Left ventricle myocardium superior (tissue), 1 donor: ENCODE measurements at regions not wholly inside any gene's neighbourhood (a gene's known extent, or its start where the extent isn't known, plus 50 kb on each side); places are given as distances from the start of the nearest gene placed in this dataset.
A peak's percentile ranks its signal among the peaks of the same experiment; 100 is the strongest.

Source experiments
- ATAC-seq: fragments of 200-7000 bp; cut with Tn5 transposase; one replicate; pipeline ENCODE4 v1.9.1; 2020; ENCODE audit warnings: mild to moderate bottlenecking, moderate library complexity
- DNase-seq: peaks from one replicate; pipeline ENCODE4 v3.0.0-alpha.2; 2020
- intact Hi-C: fragments of 100-400 bp; cut with micrococcal nuclease; formaldehyde crosslinking; loops from one replicate; pipeline ENCODE4 v1.11.0; 2022
- donor health status: DM: no; HTN: yes; CAD: no; lungs with severe emphysema.

DNA sequence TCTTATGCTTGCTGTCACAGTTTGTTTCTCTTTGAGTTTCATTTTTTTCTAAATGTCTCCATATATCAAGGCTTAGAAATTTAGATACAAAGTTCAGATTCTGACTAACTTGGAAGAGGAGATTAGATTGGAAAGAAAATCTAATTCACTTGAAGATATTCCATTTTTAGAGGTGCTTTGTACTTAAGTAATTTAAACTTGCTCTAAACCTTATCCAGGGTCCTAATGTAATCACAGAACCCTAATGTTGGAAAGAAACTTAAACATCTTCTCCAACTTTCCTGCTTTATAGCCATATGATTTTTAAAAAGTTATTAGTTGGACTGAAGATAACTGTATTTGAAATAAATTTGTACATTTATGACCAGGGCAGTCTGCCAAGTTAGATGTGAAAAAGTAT is 81.1 kb upstream of the ARHGEF3 start:
- ATAC-seq, result no peak
- intact Hi-C loops, result no loop called here
- DNase-seq, result no peak

DNA sequence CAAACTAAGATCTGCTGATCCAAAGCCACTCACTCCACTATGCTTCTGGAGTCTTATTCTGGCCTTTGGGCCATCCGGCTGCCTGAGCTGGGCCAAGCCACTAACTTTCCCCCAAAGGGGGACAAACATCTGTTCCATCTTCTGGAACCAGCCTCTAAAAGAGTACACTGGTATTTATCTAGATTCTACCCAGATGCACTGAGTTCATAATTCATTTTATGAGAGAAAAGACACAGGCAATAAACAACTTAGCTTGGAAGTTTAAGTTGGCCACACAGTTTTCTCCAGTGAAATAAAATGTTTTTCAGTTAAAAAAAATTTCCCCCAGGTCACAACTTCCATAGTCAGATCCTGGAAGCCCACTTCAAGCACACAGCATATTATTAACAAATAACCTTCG is 80.1 kb upstream of the ARHGEF3 start:
- DNase-seq, result no peak
- no peak for ATAC-seq
- intact Hi-C loops, result no loop called here

DNA sequence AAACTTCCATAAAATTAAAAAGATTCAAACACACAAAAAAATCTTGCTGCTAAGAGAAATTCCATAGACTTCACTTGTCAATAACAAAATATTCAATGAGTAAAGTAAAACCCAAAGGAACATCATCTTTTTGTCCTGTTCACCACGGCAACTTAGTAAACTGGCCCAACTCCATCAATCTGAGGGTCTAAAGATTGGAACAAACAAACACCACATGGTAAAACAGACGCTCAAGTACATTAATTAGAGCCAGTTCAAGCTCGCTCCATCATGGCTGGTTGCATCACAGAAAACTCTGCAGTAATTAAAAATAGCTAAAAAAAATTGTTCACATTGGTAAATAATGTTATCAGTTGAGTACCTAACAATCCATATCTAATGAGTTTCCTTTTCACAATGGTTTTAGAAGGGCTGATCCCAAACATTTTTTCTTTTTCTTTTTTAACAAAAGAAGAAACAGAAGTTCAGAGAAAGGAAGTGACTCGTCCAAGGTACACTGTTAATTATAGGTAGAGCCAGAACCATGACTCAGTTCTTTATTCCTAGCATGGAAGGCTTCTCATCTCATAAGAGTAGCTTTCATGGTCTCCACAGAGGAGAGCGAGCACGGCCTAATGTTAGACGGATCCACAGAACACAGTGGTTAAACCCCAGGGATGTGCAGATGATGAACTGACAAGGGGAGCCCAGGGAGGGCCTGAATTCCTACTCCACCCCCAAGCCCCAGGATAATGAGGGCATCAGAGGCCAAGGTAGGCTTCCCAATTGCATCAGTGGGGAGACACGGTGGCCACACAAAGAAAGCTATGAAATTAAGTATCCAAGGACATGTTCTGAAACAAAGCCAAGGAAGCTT is 79.2 kb upstream of the ARHGEF3 start:
- ATAC-seq, result no peak

DNA sequence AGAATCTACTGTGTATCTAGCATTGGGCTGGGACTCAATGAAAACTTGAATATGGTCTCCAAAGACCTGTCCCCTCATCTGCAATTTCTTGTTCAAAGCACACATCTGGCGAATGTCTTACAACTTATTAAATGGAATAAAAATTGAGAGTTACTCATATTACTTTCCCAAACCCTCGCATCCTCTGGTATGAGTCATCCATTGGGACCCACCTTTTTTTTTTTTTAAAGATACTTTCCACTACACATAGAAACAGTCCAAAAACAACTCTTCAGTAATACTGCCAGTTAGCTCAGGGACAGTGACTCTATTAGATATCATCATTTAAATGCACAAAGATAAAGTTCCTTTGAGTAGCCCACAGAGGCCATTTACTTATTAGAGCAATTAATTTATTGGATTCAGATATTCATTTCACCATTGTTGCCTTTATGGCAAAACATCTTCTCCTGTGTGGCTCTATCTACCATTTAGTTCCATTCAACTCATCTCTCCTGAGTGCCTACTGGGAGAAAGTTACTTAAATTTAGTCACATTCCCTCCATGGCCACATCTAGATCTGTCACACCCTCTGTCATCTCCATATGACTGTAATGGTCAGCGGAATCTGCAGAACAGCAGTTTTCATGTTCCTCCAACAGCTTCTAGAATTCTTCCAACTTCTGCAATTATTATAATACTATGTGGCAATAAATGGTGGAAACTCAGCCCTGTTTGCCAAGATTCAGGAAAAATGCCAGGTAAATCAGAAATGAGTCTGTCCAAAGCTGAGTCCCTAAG is 77.9 kb upstream of the ARHGEF3 start:
- ATAC-seq (no peak), DNase-seq (no peak)
- intact Hi-C loops, result no loop called here

More for the DNA sequence above, 79.2 kb upstream of the ARHGEF3 start:
- intact Hi-C loops, result no loop called here
- DNase-seq, result no peak

DNA sequence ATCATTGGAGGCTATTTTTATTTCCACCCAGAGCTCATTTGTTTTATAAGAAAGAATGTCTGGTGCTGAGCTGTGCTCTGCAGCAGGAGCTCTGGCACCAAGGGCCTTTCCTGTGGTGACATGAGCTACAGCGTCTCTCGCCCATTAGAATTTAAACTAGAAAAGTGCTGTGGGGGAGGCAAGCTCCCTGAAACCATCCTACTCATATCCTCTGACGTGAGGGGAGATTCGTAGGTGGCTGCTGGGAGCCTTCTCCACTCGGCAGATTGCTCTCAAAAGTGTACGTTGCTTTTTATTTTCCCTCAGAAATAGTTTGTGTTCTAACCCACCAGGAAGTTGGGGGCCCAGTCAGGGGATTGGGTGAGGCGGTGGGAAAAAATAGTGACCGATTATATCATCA is 76.3 kb upstream of the ARHGEF3 start:
- intact Hi-C loops, result no loop called here
- ATAC-seq (peak; percentile 59), DNase-seq (no peak)

DNA sequence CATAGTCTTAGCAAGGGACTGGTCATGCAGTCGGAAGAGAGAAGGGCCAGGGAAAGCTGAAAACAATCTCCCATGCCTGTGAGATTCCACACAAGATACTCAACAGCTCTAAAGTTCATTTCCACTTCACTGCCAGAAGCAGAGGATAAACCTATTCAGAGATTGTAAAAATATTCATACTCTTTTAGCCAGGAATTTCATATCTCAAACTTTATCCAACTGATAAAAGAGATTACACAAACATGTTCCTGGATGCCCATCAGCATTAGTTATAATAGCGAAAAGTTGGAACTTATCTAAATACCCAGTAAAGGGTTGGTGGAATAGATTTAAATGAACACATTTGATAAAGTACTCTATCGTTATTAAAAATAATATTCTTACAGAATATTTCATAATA is 75.2 kb upstream of the ARHGEF3 start:
- intact Hi-C loops, result no loop called here
- ATAC-seq, result no peak

DNA sequence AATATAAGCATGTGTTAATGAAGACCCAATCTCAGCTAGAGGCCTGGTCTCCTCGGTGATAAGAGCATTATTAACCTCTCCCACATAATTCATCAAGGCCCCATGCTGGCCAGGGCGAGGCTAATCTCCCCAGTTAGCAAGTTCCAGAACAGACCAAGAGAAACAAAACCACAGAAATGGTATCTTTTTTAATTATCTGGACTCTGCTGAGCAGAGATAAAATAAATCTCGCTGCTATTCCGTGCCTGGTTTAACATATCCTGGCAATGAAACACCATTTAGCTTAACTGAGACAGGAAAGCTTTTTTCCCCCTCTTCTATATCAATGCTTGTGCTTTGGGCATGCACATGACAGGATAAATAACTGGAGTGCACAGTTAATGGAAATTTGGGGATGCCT is 72.5 kb upstream of the ARHGEF3 start:
- ATAC-seq, result no peak
- DNase-seq, result no peak
- intact Hi-C loops, result no loop called here

More for the DNA sequence above, 75.2 kb upstream of the ARHGEF3 start:
- DNase-seq, result no peak

DNA sequence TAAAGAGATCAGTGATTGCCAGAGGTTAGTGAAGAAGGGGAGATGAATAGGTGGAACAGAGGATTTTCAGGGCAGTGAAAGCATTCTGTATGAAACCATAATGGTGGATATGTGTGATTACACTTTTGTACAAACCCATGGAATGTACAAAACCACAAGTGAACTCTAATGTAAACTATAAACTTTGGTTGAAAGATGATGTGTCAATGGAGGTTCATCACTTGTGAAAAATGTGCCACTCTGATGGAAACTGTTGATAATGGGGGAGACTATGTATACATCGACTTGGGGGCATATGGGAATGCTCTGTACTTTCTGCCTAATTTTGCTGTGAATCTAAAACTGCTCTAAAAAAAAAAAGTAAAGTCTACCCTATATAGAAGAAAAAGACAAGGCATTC is 68.7 kb upstream of the ARHGEF3 start:
- ATAC-seq (no peak), DNase-seq (no peak)
- intact Hi-C loops, result no loop called here

DNA sequence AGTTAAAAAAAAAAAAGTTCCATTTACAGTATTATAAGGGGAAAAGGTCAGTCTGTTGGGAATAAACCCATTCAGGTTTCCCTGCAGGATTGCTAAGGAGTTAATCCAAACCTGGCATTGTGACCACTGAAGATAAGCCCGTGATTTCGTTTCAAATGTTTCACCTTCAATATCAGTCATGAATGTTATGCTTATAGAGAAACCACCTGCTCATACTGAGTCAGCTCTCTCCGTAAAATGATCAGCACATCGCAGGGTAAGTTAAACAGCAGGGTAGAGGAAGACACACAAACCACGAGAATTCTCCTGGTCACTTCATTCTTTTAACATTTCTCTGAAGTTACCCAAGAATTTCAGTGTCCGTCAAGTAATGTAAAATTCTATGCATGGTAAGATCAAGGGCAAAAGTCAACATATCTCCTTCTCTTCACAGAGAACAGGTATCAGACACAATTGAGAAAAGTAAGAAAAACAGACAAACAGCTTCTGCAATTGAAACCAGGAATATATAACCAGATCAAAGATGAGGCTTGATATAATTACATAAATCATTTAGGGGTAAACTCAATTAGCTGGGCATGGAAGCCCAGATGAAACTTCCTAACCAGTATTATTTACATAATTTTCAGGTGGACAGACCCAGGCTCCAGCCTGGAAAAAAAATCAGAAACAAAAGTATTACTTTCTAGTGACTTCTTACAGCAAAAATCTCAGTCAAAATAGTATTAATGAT is 67.6 kb upstream of the ARHGEF3 start:
- DNase-seq (no peak), ATAC-seq (no peak)
- intact Hi-C loops, result no loop called here

DNA sequence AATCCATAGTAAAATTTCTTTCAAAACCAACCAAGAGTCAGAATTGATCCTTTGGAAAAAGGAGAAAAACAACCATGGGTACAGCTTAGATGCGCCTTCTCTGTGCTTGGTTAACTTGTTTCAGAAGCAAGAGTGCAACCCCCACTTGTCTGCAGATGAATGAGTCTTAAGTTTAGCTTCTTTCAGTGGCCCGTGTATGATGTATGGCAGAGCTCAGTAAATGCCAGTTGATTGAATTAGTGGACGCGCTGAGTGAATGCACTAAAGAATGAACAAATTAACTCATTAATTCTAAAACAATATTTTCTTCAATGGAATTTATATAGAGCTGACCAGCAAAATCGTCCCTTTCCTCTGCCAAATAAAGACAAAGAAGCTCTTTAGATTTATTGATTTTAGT is 67.0 kb upstream of the ARHGEF3 start:
- intact Hi-C loops, result no loop called here
- DNase-seq (no peak), ATAC-seq (no peak)

DNA sequence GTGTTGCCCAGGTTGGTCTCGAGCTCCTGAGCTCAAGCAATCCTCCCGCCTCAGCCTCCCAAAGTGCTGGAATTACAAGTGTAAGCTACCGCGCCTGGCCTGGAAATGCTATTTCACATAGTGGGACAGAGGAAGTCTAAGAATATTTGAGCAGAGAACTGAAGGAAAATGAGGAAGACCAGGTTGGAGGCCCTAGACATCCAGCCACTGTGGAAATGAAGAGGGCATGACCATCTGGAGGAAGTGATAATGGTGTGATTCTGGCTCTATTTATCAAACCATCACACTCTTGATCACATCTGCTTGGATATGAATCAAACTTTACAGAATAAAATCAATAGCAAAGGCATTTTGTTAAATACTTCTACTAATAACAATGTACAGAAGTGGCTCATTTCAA is 65.9 kb upstream of the ARHGEF3 start:
- intact Hi-C loops, result no loop called here
- no peak for ATAC-seq

DNA sequence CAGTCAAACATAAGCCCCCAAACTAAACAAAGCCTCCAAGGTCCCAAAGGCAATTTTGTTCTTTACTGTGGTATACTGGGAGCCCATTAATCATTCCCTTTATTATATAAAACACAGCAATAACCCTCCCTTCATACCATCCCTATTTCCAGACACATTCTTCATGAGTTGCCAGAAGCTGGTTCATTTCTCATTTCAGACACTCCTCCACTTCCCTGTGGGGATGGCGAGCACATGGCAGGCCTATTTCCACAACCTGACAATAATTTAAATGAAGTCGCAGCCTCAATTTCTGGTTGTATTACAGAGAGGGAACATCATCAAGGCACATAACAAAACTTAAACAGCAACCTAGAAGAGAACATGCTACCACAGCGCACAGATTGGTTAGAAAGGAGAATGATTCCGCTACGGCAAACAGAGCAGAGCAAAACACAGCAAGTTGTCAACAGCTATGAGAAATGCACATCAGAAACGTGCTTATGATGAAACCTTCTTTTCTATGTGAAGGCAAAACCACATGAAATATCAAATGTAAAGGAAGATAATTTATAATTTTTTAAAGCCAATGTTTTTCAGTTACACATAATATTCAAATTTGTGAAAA is 63.3 kb upstream of the ARHGEF3 start:
- DNase-seq (no peak), ATAC-seq (no peak)
- intact Hi-C loops, result no loop called here

More for the DNA sequence above, 65.9 kb upstream of the ARHGEF3 start:
- no peak for DNase-seq

DNA sequence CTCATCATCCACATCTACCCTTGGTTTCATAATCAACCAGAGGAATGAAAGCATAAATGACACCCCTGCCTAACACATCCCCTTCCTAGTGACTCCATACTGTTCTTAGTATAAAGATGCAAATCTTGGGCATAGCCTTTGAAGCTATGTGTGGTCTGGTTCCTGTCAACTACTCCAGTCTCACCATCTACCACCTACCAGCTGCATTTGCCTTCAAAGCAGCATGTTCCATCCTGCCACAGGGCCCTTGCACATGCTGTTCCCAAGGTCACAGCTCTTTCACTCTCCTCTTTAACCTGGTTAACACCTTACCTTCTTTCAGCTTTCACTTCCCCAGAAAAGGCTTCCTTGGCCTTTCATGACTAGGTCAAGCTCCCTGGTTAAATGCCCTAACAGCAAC is 62.3 kb upstream of the ARHGEF3 start:
- intact Hi-C loops, result no loop called here
- ATAC-seq, result no peak
- DNase-seq, result no peak

DNA sequence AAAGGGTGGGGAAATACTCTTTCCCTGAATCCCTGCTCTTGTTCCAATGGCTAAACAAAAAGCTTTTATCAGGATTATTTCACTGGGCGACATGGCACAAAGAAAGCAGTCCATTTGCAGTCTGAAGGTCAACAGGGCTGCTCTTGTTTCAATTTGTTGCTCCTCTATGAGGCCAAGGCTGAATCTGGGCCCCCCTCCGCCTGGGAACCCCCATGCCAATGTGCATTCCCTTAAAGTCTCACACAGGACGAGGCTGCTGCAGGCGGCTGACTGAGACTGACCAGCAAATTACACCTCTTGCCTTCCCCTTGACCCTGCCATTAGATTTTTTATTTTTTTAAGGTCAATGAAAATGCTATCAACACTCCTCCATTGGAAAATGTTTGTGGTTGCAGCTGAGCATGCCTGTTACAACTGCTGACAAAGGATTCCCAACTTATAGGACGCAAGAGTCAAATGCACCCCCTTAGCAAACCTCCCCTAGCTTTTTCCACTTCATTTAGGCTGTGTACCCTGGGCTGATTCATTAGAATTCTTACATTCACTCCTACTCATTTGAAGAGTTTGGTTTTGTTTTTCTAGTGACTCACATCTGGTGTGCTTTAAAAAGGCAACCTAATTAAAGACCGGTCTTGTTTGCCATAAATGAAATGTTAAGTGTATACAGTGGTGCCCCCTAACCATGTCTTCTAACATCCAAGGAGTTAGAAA is 60.8 kb upstream of the ARHGEF3 start:
- no peak for DNase-seq
- intact Hi-C loops, result no loop called here
- ATAC-seq, result no peak

DNA sequence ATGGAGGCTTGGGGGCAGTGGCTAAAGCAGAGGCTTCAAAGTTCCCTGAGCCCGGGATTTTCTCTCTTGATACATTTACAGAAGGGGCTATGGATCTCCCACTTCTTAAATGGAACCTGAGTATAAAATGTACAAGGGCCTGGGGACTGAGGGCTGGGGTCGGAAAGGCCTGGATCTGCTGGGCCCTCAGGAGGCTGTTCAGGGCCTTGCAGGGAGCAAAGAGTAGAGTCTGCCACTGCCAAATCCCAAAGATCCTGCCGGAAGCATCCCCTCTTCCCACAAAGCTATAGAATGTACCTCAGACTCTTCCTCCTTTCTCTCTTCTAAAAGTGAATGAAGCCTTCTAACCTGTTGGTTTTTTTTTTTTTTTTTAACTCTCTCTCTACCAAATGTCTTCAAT is 59.8 kb upstream of the ARHGEF3 start:
- ATAC-seq (no peak), DNase-seq (no peak)
- intact Hi-C loops, result no loop called here

DNA sequence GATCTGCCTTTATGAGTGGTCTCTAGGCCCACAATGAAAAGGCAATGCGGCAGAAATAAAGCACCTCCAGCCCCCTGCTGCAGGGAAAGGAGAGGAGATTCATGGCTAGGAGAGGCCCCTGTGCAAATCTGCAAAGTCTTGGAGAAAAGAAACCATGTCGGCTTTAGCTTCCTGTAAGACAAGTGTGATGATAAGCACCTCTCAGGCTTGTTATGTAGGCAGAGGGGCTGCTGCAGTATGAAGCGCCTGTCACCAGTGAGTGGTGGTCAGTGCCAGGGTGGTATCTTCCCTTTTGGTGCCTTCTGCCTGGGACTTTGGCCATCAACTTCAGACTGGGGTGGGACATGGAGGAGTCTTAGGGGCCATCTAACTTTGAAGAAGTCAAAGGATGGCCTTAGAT is 59.2 kb upstream of the ARHGEF3 start:
- ATAC-seq (no peak), DNase-seq (no peak)
- intact Hi-C loops, result no loop called here

DNA sequence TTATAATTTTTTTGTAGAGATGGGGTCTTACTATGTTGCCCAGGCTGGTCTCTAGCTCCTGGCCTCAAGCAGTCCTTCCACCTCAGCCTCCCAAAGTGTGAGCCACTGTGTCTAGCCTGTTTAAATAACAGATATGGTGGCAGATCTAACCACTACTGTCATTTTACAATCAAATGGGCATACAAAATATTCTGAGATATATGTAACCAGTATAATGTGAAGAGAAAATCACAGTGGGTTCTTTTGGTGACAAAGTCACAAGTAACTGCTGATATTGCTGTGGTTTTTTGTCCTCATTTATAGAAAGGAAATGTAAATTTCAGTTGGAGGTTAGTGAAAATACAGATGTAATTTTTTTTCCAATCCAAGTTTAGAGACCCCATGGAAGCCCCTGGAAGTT is 58.6 kb upstream of the ARHGEF3 start:
- DNase-seq, result no peak
- no peak for ATAC-seq
- intact Hi-C loops, result no loop called here

DNA sequence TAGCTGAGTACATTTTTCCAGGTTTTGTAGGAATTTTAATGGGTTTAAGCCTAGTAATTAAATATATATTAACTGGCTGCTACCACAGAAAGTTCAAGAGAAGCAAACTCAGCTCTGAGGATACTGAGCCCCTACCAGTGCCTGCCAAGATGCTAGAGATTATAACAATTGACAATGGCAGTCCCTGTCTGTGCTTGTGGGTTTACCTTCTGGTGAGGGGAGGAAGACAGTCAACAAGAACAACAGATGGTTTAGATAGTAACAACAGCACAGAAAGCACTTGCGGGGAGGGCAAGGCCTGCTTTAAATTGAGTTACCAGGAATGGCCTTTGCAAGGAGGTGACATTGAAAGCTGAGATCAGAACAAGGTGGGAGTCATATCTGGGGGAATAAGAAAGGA is 56.6 kb upstream of the ARHGEF3 start:
- intact Hi-C loops, result no loop called here
- DNase-seq (no peak), ATAC-seq (no peak)

DNA sequence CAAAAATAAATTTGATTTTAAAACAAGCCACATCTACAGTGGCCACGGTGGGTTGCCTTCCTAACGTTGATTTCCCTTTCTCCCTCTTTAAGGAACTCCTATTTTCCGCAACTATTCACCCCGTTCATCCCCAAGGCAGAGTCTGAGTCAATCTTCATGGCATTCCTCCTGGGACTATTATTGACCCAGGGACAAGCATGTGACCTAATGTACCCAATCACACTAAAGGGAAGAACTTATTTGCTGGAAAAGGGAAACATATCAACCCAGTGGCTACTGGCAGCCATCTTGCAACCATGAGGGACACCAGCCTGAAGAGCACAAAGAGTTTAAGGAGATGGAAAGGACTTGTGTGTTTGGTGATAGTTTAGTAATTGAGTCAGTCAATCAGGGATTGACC is 55.4 kb upstream of the ARHGEF3 start:
- ATAC-seq, result no peak

More for the DNA sequence above, 55.4 kb upstream of the ARHGEF3 start:
- no peak for DNase-seq
- intact Hi-C loops, result no loop called here
